Muscle of leg (tissue), 3 donors: ENCODE measurements at regions not wholly inside any gene's neighbourhood (a gene's known extent, or its start where the extent isn't known, plus 50 kb on each side); places are given as distances from the start of the nearest gene placed in this dataset.

ENCODE experiments used
- DNase-seq: peaks from one replicate; pipeline ENCODE4 v3.0.0; 2013
- H3K27ac ChIP-seq: one replicate; pipeline ENCODE4 v1.5.1; 2013; ENCODE audit warnings: mild to moderate bottlenecking, low read length, control low read depth
- H3K27me3 ChIP-seq: one replicate; pipeline ENCODE4 v1.6.1; 2013; ENCODE audit warnings: low read length; ENCODE audit not compliant: control insufficient read depth, insufficient read depth
- H3K36me3 ChIP-seq: one replicate; pipeline ENCODE4 v1.6.1; 2013; ENCODE audit warnings: low read length; ENCODE audit not compliant: control insufficient read depth, insufficient read depth
- H3K4me1 ChIP-seq: one replicate; pipeline ENCODE4 v1.6.1; 2013; ENCODE audit warnings: low read length; ENCODE audit not compliant: control insufficient read depth, insufficient read depth
- H3K4me3 ChIP-seq: one replicate; pipeline ENCODE4 v1.5.1; 2013; ENCODE audit warnings: low read length, control low read depth
- H3K9me3 ChIP-seq: replicated peaks from 2 replicates; pipeline ENCODE4 v1.6.1; 2013; ENCODE audit warnings: low read depth, low read length; ENCODE audit not compliant: control insufficient read depth
- WGBS: methylation state at CpG from one replicate; pipeline ENCODE4 v1.1.5; 2013; ENCODE audit warnings: missing lambda C conversion rate; ENCODE audit not compliant: insufficient coverage; 5-methylcytosine and 5-hydroxymethylcytosine counted together

- Histone ChIP-seq H3K36me3 (no peaks in the 10 kb centered on the region), H3K4me1 (no peaks in the 10 kb centered on the region), H3K4me3 (no peak overlapping the region), H3K27me3 (no peaks in the 10 kb centered on the region), H3K27ac (no peak overlapping the region), H3K9me3 (no peaks in the 10 kb centered on the region)
- WGBS = no CpG with 5 or more reads among the region's 6 CpGs
- no peak for DNase-seq
Measured at GRCh38 chr3:80244390-80244789, 476.6 kb upstream of the ROBO1 start.

- no peak for DNase-seq
- Histone ChIP-seq H3K9me3 (no peaks in the 10 kb centered on the region), H3K27ac (no peak overlapping the region), H3K36me3 (no peaks in the 10 kb centered on the region), H3K27me3 (no peaks in the 10 kb centered on the region), H3K4me1 (no peaks in the 10 kb centered on the region), H3K4me3 (no peak overlapping the region)
- 100% methylated on average over 1 of the region's 1 CpG for WGBS
Measured at GRCh38 chr3:80241791-80242190, 474.0 kb upstream of the ROBO1 start.

DNA sequence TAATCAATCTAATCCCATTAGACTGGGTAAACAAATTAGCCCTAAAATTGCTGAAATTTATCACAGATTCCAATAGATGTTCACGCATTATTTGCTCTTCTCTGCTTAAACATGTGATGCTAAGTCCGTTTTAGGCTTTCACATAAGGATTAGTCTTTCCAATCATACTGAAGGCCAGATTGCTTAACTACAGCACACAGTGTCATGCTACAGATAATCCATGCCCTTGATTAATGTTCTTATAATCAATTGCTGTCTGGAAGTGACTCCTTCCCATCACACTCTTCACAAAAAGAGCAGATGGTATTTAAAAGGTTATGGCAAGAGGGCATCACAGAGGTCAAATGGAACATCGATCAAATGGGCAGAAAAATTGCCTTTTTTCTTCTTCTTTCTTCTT is 471.5 kb upstream of the ROBO1 start:
- Histone ChIP-seq H3K27me3 (no peaks in the 10 kb centered on the region), H3K4me1 (no peaks in the 10 kb centered on the region), H3K9me3 (no peaks in the 10 kb centered on the region), H3K36me3 (no peaks in the 10 kb centered on the region), H3K4me3 (no peak overlapping the region), H3K27ac (no peak overlapping the region)
- DNase-seq = no peak
- 40% methylated on average over 1 of the region's 3 CpGs for WGBS

- no CpG with 5 or more reads among the region's 1 CpG for WGBS
- no peaks in the 10 kb centered on the region for H3K9me3 ChIP-seq
- no peaks in the 10 kb centered on the region for H3K27me3 ChIP-seq
- H3K4me1 ChIP-seq = no peaks in the 10 kb centered on the region
- no peak overlapping the region for H3K4me3 ChIP-seq
- DNase-seq = peak; percentile 0
- no peaks in the 10 kb centered on the region for H3K36me3 ChIP-seq
- no peak overlapping the region for H3K27ac ChIP-seq
Measured at GRCh38 chr3:80238606-80239005, 470.8 kb upstream of the ROBO1 start.

DNA sequence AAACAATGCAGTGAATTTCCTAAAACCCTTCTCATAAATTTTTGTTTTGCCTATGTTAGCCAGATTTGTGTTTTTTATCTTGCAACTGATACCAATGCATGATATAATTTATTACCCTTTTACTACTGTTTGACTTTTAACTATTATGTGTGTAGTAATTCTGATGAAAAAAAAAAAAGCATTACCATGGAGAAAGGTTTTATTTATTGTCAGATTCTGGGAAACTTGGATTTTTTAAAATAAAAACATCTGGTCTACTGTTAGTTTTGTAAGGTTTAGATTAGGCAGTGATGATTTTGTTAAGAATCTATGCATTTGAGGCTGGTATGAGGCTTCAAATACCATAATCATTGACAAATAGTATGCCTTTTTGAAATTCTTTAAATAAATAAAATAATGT is 470.4 kb upstream of the ROBO1 start:
- H3K4me3 ChIP-seq = no peak overlapping the region
- DNase-seq = peak; percentile 7

DNA sequence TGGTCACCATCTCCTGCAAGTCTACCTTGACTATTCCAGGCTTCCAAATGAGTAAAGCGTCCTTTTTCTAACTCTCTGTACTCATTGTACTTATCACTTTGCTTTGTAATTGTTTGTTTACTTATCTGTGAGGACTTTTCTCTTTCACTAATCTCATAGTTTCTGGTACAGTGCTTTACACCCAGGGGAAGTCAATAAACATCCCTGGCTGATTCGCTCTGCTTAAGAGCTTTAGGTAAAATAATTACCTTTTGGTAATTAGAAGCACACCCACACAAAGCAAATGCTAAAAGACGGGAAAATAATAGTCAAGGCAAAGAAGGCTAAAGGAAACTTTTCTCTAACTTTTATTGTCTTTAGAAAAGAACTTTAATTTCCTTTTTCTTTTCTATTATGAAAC is 466.9 kb upstream of the ROBO1 start:
- H3K9me3 ChIP-seq = no peaks in the 10 kb centered on the region
- H3K36me3 ChIP-seq = no peaks in the 10 kb centered on the region
- WGBS = no CpG with 5 or more reads among the region's 3 CpGs
- no peaks in the 10 kb centered on the region for H3K27me3 ChIP-seq
- H3K4me1 ChIP-seq = no peaks in the 10 kb centered on the region
- H3K27ac ChIP-seq = no peak overlapping the region
- H3K4me3 ChIP-seq = no peak overlapping the region
- DNase-seq = no peak

More for the DNA sequence above, 470.4 kb upstream of the ROBO1 start:
- H3K9me3 ChIP-seq = no peaks in the 10 kb centered on the region
- no peaks in the 10 kb centered on the region for H3K4me1 ChIP-seq
- H3K36me3 ChIP-seq = no peaks in the 10 kb centered on the region
- H3K27me3 ChIP-seq = no peaks in the 10 kb centered on the region
- no peak overlapping the region for H3K27ac ChIP-seq

DNA sequence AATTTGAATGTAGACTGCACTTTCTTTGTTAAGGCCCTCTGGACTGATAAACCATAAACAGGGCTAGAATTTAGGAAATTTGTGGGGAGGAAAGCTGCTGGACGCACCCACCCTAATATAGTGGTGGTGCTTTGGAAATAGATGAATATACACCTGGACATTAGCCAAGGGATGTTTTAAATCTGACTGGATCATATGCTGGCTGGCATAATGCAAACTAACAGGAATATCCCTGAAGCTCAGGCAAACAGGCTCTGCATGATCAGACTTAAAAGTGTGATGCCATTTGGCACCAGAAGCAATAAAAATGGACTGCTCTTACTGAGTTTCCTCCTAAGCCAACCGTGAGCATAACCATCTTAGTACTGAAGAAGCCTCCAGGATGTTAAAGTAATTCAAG is 465.8 kb upstream of the ROBO1 start:
- no CpG with 5 or more reads among the region's 2 CpGs for WGBS
- no peak overlapping the region for H3K27ac ChIP-seq
- no peak overlapping the region for H3K4me3 ChIP-seq
- no peak for DNase-seq
- H3K27me3 ChIP-seq = no peaks in the 10 kb centered on the region
- H3K36me3 ChIP-seq = no peaks in the 10 kb centered on the region
- no peaks in the 10 kb centered on the region for H3K4me1 ChIP-seq
- no peaks in the 10 kb centered on the region for H3K9me3 ChIP-seq

DNA sequence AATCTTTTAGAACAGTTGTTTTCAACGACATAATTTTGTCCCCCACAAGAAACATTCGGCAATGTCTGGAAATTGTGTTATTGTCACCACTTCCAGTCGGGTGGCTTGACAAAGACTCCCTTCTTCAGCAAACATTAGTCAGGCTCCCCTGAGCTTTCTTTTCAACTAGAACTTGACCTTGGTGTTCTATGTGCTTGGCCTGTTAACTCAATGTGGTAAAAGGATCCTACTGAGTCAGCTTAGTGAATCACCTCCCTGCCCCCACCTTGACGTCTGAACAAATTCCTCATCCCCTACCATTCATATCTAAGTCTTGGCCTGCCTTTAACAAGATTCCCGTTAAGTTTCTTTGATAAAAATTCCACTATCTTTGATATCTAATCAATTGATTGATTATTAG is 465.0 kb upstream of the ROBO1 start:
- H3K27me3 ChIP-seq = no peaks in the 10 kb centered on the region
- 60% methylated on average over 1 of the region's 5 CpGs for WGBS
- H3K4me3 ChIP-seq = no peak overlapping the region
- no peaks in the 10 kb centered on the region for H3K9me3 ChIP-seq
- no peaks in the 10 kb centered on the region for H3K4me1 ChIP-seq
- H3K36me3 ChIP-seq = no peaks in the 10 kb centered on the region
- DNase-seq = no peak
- H3K27ac ChIP-seq = no peak overlapping the region

- H3K4me3 ChIP-seq = no peak overlapping the region
- no peaks in the 10 kb centered on the region for H3K27me3 ChIP-seq
- H3K4me1 ChIP-seq = no peaks in the 10 kb centered on the region
- no peaks in the 10 kb centered on the region for H3K9me3 ChIP-seq
- WGBS = no CpG with 5 or more reads among the region's 2 CpGs
- no peak overlapping the region for H3K27ac ChIP-seq
- H3K36me3 ChIP-seq = no peaks in the 10 kb centered on the region
- DNase-seq = no peak
Measured at GRCh38 chr3:80230962-80231361, 463.2 kb upstream of the ROBO1 start.

DNA sequence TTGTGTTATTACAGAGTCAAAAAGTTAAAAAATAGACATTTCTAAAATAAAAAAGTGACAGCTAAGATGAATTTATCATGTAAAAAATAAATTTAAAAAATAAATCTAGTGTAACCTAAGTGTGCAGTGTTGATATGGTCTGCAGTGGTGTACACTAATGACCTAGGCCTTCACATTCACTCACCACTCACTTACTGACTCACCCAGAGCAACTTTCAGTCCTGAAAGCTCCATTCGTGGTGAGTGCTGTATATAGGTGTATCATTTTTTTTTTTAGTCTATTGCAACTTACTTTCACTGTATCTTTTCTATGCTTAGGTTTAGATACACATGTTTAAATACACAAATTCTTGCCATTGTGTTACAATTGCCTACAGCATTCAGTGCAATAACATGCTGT is 459.4 kb upstream of the ROBO1 start:
- H3K27ac ChIP-seq = no peak overlapping the region
- no CpG with 5 or more reads among the region's 1 CpG for WGBS
- no peaks in the 10 kb centered on the region for H3K4me1 ChIP-seq
- H3K9me3 ChIP-seq = no peaks in the 10 kb centered on the region
- no peaks in the 10 kb centered on the region for H3K27me3 ChIP-seq
- H3K4me3 ChIP-seq = no peak overlapping the region
- no peak for DNase-seq
- H3K36me3 ChIP-seq = no peaks in the 10 kb centered on the region

GRCh38 chr3:80215191-80215590 is 447.4 kb upstream of the ROBO1 start:
- no peak overlapping the region for H3K4me3 ChIP-seq
- WGBS = 73% methylated on average over 2 of the region's 2 CpGs
- no peaks in the 10 kb centered on the region for H3K4me1 ChIP-seq
- H3K27me3 ChIP-seq = no peaks in the 10 kb centered on the region
- no peak for DNase-seq
- no peaks in the 10 kb centered on the region for H3K36me3 ChIP-seq
- no peak overlapping the region for H3K27ac ChIP-seq
- H3K9me3 ChIP-seq = no peaks in the 10 kb centered on the region
